Effector CD4-positive, alpha-beta T cell (primary cell): ENCODE measurements at regions not wholly inside any gene's neighbourhood (a gene's known extent, or its start where the extent isn't known, plus 50 kb on each side); places are given as distances from the start of the nearest gene placed in this dataset.
"Not testable (repeated sequence)": the region's sequence is repeated elsewhere in the genome, so short reads cannot be mapped to it uniquely, and the experiment has no call there.

Experiments used
- DNase-seq: peaks from one replicate; pipeline ENCODE4 v3.0.0-alpha.2; 2020

- no peak for DNase-seq
Measured at GRCh38 chr1:65527707-65528503, 107.4 kb downstream of the LEPR start.

- DNase-seq, result no peak
Measured at GRCh38 chr1:65531972-65532570, 111.6 kb downstream of the LEPR start.

- DNase-seq, result no peak
Measured at GRCh38 chr1:65535981-65536380, 115.5 kb downstream of the LEPR start.

GRCh38 chr1:65538086-65538485, 117.6 kb downstream of the LEPR start:
- no peak for DNase-seq

GRCh38 chr1:65538664-65539063, 118.2 kb downstream of the LEPR start:
- DNase-seq, result no peak

- DNase-seq, result no peak
Measured at GRCh38 chr1:65539266-65540131, 119.0 kb downstream of the LEPR start.

- DNase-seq, result no peak
Measured at GRCh38 chr1:65541161-65541560, 120.7 kb downstream of the LEPR start.

- no peak for DNase-seq
Measured at GRCh38 chr1:65541865-65542264, 121.4 kb downstream of the LEPR start.

- not testable (repeated sequence) for DNase-seq
Measured at GRCh38 chr1:65542592-65542991, 122.1 kb downstream of the LEPR start.

- DNase-seq, result not testable (repeated sequence)
Measured at GRCh38 chr1:65550306-65551010, 130.0 kb downstream of the LEPR start.

GRCh38 chr1:65552484-65552883, 132.0 kb downstream of the LEPR start:
- DNase-seq, result not testable (repeated sequence)

GRCh38 chr1:65554086-65554764, 133.8 kb downstream of the LEPR start:
- DNase-seq, result not testable (repeated sequence)

- DNase-seq, result no peak
Measured at GRCh38 chr1:65554829-65555228, 134.4 kb downstream of the LEPR start.

- DNase-seq, result no peak
Measured at GRCh38 chr1:65558215-65558614, 137.7 kb downstream of the LEPR start.

- no peak for DNase-seq
Measured at GRCh38 chr1:65564493-65564892, 144.0 kb downstream of the LEPR start.

GRCh38 chr1:65568285-65568684, 147.8 kb downstream of the LEPR start:
- DNase-seq, result no peak

GRCh38 chr1:65572701-65573421, 152.4 kb downstream of the LEPR start:
- no peak for DNase-seq

- no peak for DNase-seq
Measured at GRCh38 chr1:65577278-65577677, 156.8 kb downstream of the LEPR start.

GRCh38 chr1:65577982-65578381, 157.5 kb downstream of the LEPR start:
- DNase-seq, result not testable (repeated sequence)

- no peak for DNase-seq
Measured at GRCh38 chr1:65581119-65581518, 160.7 kb downstream of the LEPR start.

GRCh38 chr1:65584399-65584798, 163.9 kb downstream of the LEPR start:
- DNase-seq, result no peak

GRCh38 chr1:65590279-65590678, 169.8 kb downstream of the LEPR start:
- DNase-seq, result no peak
